GM13977 (cell line): ENCODE measurements at regions not wholly inside any gene's neighbourhood (a gene's known extent, or its start where the extent isn't known, plus 50 kb on each side); places are given as distances from the start of the nearest gene placed in this dataset.

Source experiments
- DNase-seq: peaks from one replicate; pipeline ENCODE4 v3.0.0; 2012; ENCODE audit warnings: low spot score
- CTCF ChIP-seq: IDR thresholded peaks from 2 replicates; pipeline ENCODE4 v1.5.1; 2012; ENCODE audit warnings: mild to moderate bottlenecking, control low read depth; ENCODE audit not compliant: insufficient read depth; ENCODE audit errors: extremely low read depth, missing control alignments
- in situ Hi-C: fragments of 300-500 bp; cut with MboI; formaldehyde crosslinking; loops from one replicate; pipeline ENCODE4 v1.12.0; 2022; ENCODE audit warnings: low sequenced_read_pairs, low pct_unique_long_range_greater_than_20kb, mixed read lengths, inconsistent platforms; ENCODE audit not compliant: unreplicated experiment

GRCh38 chr18:48476550-48476917 lies 62.3 kb upstream of the CTIF start:
- no peak for DNase-seq
- in situ Hi-C loops = no loop called here
- TF ChIP-seq CTCF = no peak

DNA sequence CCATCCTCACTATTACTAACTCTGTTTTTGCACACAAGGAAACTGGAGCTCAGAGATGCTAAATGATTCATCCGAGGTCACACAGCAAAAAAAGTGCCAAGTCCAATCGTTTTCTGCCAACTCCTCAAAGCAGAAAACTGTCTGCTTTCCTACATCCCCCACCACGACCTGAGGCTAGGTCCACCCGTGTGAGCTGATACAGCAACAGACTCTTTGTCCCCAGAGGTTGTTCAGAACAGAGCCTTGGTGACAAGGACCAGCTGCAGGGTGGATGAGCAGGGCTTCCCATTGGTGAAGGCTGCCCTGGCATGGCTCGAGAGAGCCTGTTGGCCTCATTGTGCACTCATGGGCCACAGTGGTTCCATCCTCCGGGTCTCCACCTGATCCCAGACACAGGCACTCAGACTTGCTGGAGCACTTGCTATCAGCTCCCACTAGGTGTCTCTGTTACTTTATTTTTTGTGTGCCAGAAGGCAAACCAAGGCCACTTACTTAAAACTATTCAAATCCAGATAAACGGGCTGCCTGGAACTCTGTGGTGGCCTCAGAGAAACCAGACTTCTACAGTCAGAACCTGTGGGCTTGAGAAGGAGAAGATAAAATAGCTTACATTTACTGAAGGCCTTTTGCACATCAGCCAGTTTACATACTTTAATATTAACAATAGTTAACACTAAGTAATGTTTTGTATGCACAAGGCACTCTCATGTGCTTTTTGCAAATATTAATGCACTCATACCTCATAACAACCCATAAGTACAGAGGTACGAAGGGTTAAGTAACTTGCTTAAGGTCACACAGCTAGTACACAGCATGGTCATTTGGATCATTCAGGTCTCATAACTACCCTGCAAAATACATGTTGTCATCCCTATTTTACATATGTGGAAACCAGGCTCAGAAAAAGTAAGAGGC lies 62.9 kb upstream of the CTIF start:
- peak; percentile 79 for TF ChIP-seq CTCF
- in situ Hi-C loops = no loop called here
- DNase-seq = peak; percentile 68

- TF ChIP-seq CTCF = no peak
- no peak for DNase-seq
- in situ Hi-C loops = no loop called here
These were observed 64.6 kb upstream of the ZBTB7C start for GRCh38 chr18:48473816-48474215.

GRCh38 chr18:48472610-48473009 lies 63.4 kb upstream of the ZBTB7C start:
- in situ Hi-C loops = no loop called here

GRCh38 chr18:48470484-48471180 lies 61.4 kb upstream of the ZBTB7C start:
- TF ChIP-seq CTCF = no peak
- no peak for DNase-seq

More at GRCh38 chr18:48472610-48473009, 63.4 kb upstream of the ZBTB7C start:
- no peak for TF ChIP-seq CTCF
- DNase-seq = no peak

DNA sequence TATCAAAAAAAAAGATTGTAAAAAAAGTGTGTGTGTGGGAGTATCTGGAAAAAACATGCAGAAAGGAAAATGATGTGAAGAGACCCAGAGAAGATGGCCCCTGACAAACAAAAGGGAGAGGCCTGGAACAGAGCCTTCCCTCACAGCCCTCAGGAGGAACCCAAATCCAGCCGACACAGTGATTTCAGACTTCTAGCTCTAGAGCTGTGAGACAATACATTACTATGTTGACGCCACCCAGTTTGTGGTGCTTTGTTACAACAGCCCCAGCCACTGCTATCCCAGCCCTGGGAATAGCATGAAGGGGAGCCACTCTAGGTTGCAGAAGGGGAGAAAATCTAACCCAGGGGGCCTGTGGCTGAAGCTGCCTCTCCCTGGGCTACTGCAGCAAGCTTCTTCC lies 59.0 kb upstream of the ZBTB7C start:
- in situ Hi-C loops = no loop called here
- DNase-seq = no peak
- TF ChIP-seq CTCF = no peak

More at GRCh38 chr18:48470484-48471180, 61.4 kb upstream of the ZBTB7C start:
- in situ Hi-C loops = no loop called here
